ENCODE measurements at regions not wholly inside any gene's neighbourhood (a gene's known extent, or its start where the extent isn't known, plus 50 kb on each side); places are given as distances from the start of the nearest gene placed in this dataset.

GRCh38 chr3:189455641-189456417 lies 175.4 kb upstream of the TP63 start:
- no peak for TF ChIP-seq POLR2AphosphoS5 (IDR thresholded peaks at IDR 0.05; ENCODE audit: low read depth, low read length)
- TF ChIP-seq POLR2A (IDR thresholded peaks at IDR 0.05; ENCODE audit: low read depth, low read length), result no peak

All from GM12892 (cell line).